Calu3 (cell line): ENCODE measurements at regions not wholly inside any gene's neighbourhood (a gene's known extent, or its start where the extent isn't known, plus 50 kb on each side); places are given as distances from the start of the nearest gene placed in this dataset.

Experiments used
- BruUV-seq: library from RNA; stranded (reverse); fragments of 400-500 nt; replicated peaks from 2 replicates; lab custom pipeline; 2021; lab: Mats Ljungman, UMichigan
- CTCF ChIA-PET: fragments of 300-600 bp; sonication (Branson Sonifier 250); formaldehyde crosslinking; loops from one replicate; lab custom pipeline; 2022; ENCODE audit warnings: antibody characterized with exemption; lab: Charles Lee
- DNase-seq: peaks from one replicate; pipeline ENCODE4 v3.0.0; 2022
- H3K27ac Mint-ChIP-seq: one replicate; pipeline ENCODE4 v1.8.0; 2022; ENCODE audit warnings: mixed read lengths; ENCODE audit not compliant: unreplicated experiment
- H3K27me3 Mint-ChIP-seq: one replicate; pipeline ENCODE4 v1.8.0; 2022; ENCODE audit warnings: mixed read lengths; ENCODE audit not compliant: unreplicated experiment
- H3K36me3 Mint-ChIP-seq: one replicate; pipeline ENCODE4 v1.8.0; 2022; ENCODE audit warnings: mild to moderate bottlenecking, moderate library complexity, mixed read lengths; ENCODE audit not compliant: insufficient read depth, unreplicated experiment
- H3K4me1 Mint-ChIP-seq: one replicate; pipeline ENCODE4 v1.8.0; 2022; ENCODE audit warnings: mild to moderate bottlenecking, low read depth, mixed read lengths; ENCODE audit not compliant: unreplicated experiment
- H3K4me3 Mint-ChIP-seq: one replicate; pipeline ENCODE4 v1.8.0; 2022; ENCODE audit warnings: mild to moderate bottlenecking, low read depth, moderate library complexity, mixed read lengths; ENCODE audit not compliant: unreplicated experiment
- H3K9me3 Mint-ChIP-seq: one replicate; pipeline ENCODE4 v1.8.0; 2022; ENCODE audit warnings: low read depth, mixed read lengths; ENCODE audit not compliant: unreplicated experiment
- CTCF ChIP-seq: fragments of 200-600 bp; IDR thresholded peaks from one replicate; pipeline ENCODE4 v1.8.0; 2022; ENCODE audit warnings: antibody characterized with exemption; ENCODE audit not compliant: unreplicated experiment
- intact Hi-C: fragments of 100-400 bp; cut with micrococcal nuclease; formaldehyde crosslinking; loops from one replicate; pipeline ENCODE4 v1.10.0; 2022; ENCODE audit not compliant: unreplicated experiment

- intact Hi-C loops, result no loop called here
- Mint-ChIP-seq H3K27ac (no peak overlapping the region), H3K4me1 (no peaks in the 10 kb centered on the region), H3K27me3 (no peaks in the 10 kb centered on the region), H3K36me3 (no peaks in the 10 kb centered on the region), H3K4me3 (no peak overlapping the region), H3K9me3 (no peaks in the 10 kb centered on the region)
- no peak for TF ChIP-seq CTCF
- CTCF ChIA-PET, result no interaction called here
- no TSS peak for BruUV-seq
- DNase-seq, result no peak
Observed at GRCh38 chr11:91608677-91609076, 615.9 kb upstream of the FAT3 start.

GRCh38 chr11:91596111-91596510 lies 628.5 kb upstream of the FAT3 start:
- Mint-ChIP-seq H3K9me3 (peaks cover 4% of the 10 kb centered on the region), H3K4me1 (no peaks in the 10 kb centered on the region), H3K27me3 (no peaks in the 10 kb centered on the region), H3K4me3 (no peak overlapping the region), H3K36me3 (no peaks in the 10 kb centered on the region), H3K27ac (no peak overlapping the region)
- no peak for DNase-seq
- intact Hi-C loops, result no loop called here
- BruUV-seq, result no TSS peak
- TF ChIP-seq CTCF, result no peak
- CTCF ChIA-PET, result no interaction called here

- no peak for DNase-seq
- no peak for TF ChIP-seq CTCF
- intact Hi-C loops, result no loop called here
- Mint-ChIP-seq H3K36me3 (no peaks in the 10 kb centered on the region), H3K9me3 (peaks cover 6% of the 10 kb centered on the region), H3K27me3 (no peaks in the 10 kb centered on the region), H3K4me1 (no peaks in the 10 kb centered on the region), H3K4me3 (no peak overlapping the region), H3K27ac (no peak overlapping the region)
- BruUV-seq, result no TSS peak
- CTCF ChIA-PET, result no interaction called here
Observed at GRCh38 chr11:91591021-91591420, 633.6 kb upstream of the FAT3 start.

- no peak overlapping the region for H3K4me3 Mint-ChIP-seq
- H3K27ac Mint-ChIP-seq, result no peak overlapping the region
- BruUV-seq, result no TSS peak
- H3K36me3 Mint-ChIP-seq, result no peaks in the 10 kb centered on the region
- intact Hi-C loops, result no loop called here
- TF ChIP-seq CTCF, result no peak
- no peaks in the 10 kb centered on the region for H3K4me1 Mint-ChIP-seq
- H3K9me3 Mint-ChIP-seq, result peaks cover 2% of the 10 kb centered on the region
- CTCF ChIA-PET, result no interaction called here
- no peaks in the 10 kb centered on the region for H3K27me3 Mint-ChIP-seq
- no peak for DNase-seq
Observed at GRCh38 chr11:91587131-91587530, 637.5 kb upstream of the FAT3 start.
